ENCODE measurements at regions not wholly inside any gene's neighbourhood (a gene's known extent, or its start where the extent isn't known, plus 50 kb on each side); places are given as distances from the start of the nearest gene placed in this dataset.
A peak's percentile ranks its signal among the peaks of the same experiment; 100 is the strongest.

- Histone ChIP-seq H3K27me3 (ENCODE audit: insufficient read depth) (no peaks in the 10 kb centered on the region), H3K4me2 (no peak overlapping the region), H3F3A (replicated peaks; ENCODE audit: low read depth) (no peaks in the 10 kb centered on the region), H3K4me1 (ENCODE audit: insufficient read depth) (peaks cover 20% of the 10 kb centered on the region; the same call in 1 of the 2 replicates), H3K4me3 (no peak overlapping the region), H2AFZ (no peak overlapping the region), H3K9me2 (ENCODE audit: insufficient read depth) (no peaks in the 10 kb centered on the region), H3K36me3 (ENCODE audit: insufficient read depth) (no peaks in the 10 kb centered on the region), H4K20me1 (replicated peaks; ENCODE audit: insufficient read depth) (no peaks in the 10 kb centered on the region), H3K27ac (ENCODE audit: low read depth) (no peak overlapping the region), H3K79me2 (replicated peaks; ENCODE audit: insufficient read depth) (no peaks in the 10 kb centered on the region)
- TF ChIP-seq EZH2phosphoT487 (IDR thresholded peaks at IDR 0.05; ENCODE audit: unreplicated experiment) = no peak
- TF ChIP-seq, protein P1, sequence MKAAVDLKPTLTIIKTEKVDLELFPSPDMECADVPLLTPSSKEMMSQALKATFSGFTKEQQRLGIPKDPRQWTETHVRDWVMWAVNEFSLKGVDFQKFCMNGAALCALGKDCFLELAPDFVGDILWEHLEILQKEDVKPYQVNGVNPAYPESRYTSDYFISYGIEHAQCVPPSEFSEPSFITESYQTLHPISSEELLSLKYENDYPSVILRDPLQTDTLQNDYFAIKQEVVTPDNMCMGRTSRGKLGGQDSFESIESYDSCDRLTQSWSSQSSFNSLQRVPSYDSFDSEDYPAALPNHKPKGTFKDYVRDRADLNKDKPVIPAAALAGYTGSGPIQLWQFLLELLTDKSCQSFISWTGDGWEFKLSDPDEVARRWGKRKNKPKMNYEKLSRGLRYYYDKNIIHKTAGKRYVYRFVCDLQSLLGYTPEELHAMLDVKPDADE (IDR thresholded peaks at IDR 0.05) = no peak
- Mint-ChIP-seq H3K4me1 (peaks cover 35% of the 10 kb centered on the region), H3K4me3 (no peak overlapping the region), H3K36me3 (ENCODE audit: low read depth) (no peaks in the 10 kb centered on the region), H3K27me3 (ENCODE audit: insufficient read depth, low read depth, poor library complexity) (peaks cover 4% of the 10 kb centered on the region), H3K9me3 (no peaks in the 10 kb centered on the region; the same call in 2 of the 3 replicates), H3K27ac (peak overlapping the region; percentile 13; the same call in 1 of the 2 replicates)
- no peak for ATAC-seq
- DNase-seq (ENCODE audit: low spot score) = no peak
Measured at GRCh38 chr2:160905862-160906261, 254.4 kb upstream of the TANK start.

DNA sequence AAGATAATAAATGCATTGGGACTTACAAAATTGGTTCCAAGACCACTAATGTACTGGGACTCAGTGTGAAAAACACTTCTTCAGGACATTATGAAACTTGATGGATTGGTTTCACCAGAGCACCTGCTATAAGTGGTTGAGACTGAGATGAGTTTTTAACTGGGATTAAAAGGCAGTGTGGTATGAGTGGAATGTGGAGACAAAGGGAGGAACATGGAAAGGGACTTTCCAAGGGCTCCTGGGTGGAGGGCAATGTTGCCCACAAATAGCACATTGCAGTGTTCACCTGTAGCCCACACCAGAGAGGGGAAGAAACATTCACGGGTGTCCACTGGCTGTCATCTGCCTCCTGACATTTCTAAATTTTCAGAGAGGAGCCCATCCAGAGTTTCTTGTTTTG lies 253.3 kb upstream of the TANK start:
- ATAC-seq = peak; percentile 85
- H3K27me3 Mint-ChIP-seq (ENCODE audit: insufficient read depth, low read depth, poor library complexity) = peaks cover 4% of the 10 kb centered on the region
- TF ChIP-seq POLR2AphosphoS5 (IDR thresholded peaks at IDR 0.05; ENCODE audit: low read depth) = no peak
- no peak for TF ChIP-seq EZH2phosphoT487 (IDR thresholded peaks at IDR 0.05; ENCODE audit: unreplicated experiment)
- peak; percentile 20; the same call in 1 of the 2 replicates for TF ChIP-seq NANOG (IDR thresholded peaks at IDR 0.05; ENCODE audit: borderline replicate concordance)
- no peak for TF ChIP-seq STAT1 (IDR thresholded peaks at IDR 0.05; ENCODE audit: unreplicated experiment)
- peak; percentile 28; the same call in 1 of the 2 replicates for TF ChIP-seq ZNF462 (CRISPR knock-in tag; IDR thresholded peaks at IDR 0.05)
- no peak for TF ChIP-seq ZNF331 (CRISPR knock-in tag; IDR thresholded peaks at IDR 0.05; ENCODE audit: low read depth)
- TF ChIP-seq, protein P2, sequence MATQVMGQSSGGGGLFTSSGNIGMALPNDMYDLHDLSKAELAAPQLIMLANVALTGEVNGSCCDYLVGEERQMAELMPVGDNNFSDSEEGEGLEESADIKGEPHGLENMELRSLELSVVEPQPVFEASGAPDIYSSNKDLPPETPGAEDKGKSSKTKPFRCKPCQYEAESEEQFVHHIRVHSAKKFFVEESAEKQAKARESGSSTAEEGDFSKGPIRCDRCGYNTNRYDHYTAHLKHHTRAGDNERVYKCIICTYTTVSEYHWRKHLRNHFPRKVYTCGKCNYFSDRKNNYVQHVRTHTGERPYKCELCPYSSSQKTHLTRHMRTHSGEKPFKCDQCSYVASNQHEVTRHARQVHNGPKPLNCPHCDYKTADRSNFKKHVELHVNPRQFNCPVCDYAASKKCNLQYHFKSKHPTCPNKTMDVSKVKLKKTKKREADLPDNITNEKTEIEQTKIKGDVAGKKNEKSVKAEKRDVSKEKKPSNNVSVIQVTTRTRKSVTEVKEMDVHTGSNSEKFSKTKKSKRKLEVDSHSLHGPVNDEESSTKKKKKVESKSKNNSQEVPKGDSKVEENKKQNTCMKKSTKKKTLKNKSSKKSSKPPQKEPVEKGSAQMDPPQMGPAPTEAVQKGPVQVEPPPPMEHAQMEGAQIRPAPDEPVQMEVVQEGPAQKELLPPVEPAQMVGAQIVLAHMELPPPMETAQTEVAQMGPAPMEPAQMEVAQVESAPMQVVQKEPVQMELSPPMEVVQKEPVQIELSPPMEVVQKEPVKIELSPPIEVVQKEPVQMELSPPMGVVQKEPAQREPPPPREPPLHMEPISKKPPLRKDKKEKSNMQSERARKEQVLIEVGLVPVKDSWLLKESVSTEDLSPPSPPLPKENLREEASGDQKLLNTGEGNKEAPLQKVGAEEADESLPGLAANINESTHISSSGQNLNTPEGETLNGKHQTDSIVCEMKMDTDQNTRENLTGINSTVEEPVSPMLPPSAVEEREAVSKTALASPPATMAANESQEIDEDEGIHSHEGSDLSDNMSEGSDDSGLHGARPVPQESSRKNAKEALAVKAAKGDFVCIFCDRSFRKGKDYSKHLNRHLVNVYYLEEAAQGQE (IDR thresholded peaks at IDR 0.05; ENCODE audit: unreplicated experiment) = no peak
- TF ChIP-seq ZNF114 (CRISPR knock-in tag; IDR thresholded peaks at IDR 0.05) = no peak
- no peak for TF ChIP-seq CREB1 (CRISPR knock-in tag; IDR thresholded peaks at IDR 0.05; ENCODE audit: low read depth)
- TF ChIP-seq EZH2 (IDR thresholded peaks at IDR 0.05; ENCODE audit: low read depth, unreplicated experiment) = no peak

More for the DNA sequence above, 253.3 kb upstream of the TANK start:
- Mint-ChIP-seq H3K9me3 (no peaks in the 10 kb centered on the region; the same call in 2 of the 3 replicates), H3K27ac (peak overlapping the region; percentile 88), H3K4me3 (no peak overlapping the region), H3K4me1 (peaks cover 38% of the 10 kb centered on the region), H3K36me3 (ENCODE audit: low read depth) (no peaks in the 10 kb centered on the region)
- H3K36me3 ChIP-seq (ENCODE audit: insufficient read depth) = no peaks in the 10 kb centered on the region
- no peaks in the 10 kb centered on the region for H3F3A ChIP-seq (replicated peaks; ENCODE audit: low read depth)
- no peak overlapping the region for H3K27ac ChIP-seq (ENCODE audit: low read depth)
- H4K20me1 ChIP-seq (replicated peaks; ENCODE audit: insufficient read depth) = no peaks in the 10 kb centered on the region
- peak; percentile 48 for DNase-seq (ENCODE audit: low spot score)
- H3K9me2 ChIP-seq (ENCODE audit: insufficient read depth) = no peaks in the 10 kb centered on the region
- no peak overlapping the region for H3K4me3 ChIP-seq
- no peak overlapping the region for H2AFZ ChIP-seq
- peaks cover 20% of the 10 kb centered on the region; the same call in 1 of the 2 replicates for H3K4me1 ChIP-seq (ENCODE audit: insufficient read depth)
- H3K4me2 ChIP-seq = no peak overlapping the region
- no peaks in the 10 kb centered on the region for H3K79me2 ChIP-seq (replicated peaks; ENCODE audit: insufficient read depth)
- peaks cover 5% of the 10 kb centered on the region; the same call in 1 of the 2 replicates for H3K27me3 ChIP-seq (ENCODE audit: insufficient read depth)
